ENCODE measurements at regions not wholly inside any gene's neighbourhood (a gene's known extent, or its start where the extent isn't known, plus 50 kb on each side); places are given as distances from the start of the nearest gene placed in this dataset.

- in situ Hi-C loops (cut with MboI; ENCODE audit: low pct_unique_long_range_greater_than_20kb in 2 of 9, low sequenced_read_pairs in 9 of 9, unreplicated experiment in 9 of 9), result no loop called here
- WGBS, 10 experiments, result 0 to 100% (median 87%) methylated on average over 1 to 6 of the region's 6 CpGs; no CpG with 5 or more reads in 3 of the 10 experiments
- Histone ChIP-seq H3K27ac (no peak overlapping the region), H3K4me1 (replicated peaks in 1 of 2) (peaks cover 5% of the 10 kb centered on the region in 2 donors), H3K4me3 (no peak overlapping the region)
- no peak for ATAC-seq (replicated peaks in 6 of 8)
Measured at GRCh38 chr7:35487402-35487801, 207.5 kb downstream of the HERPUD2 start.

DNA sequence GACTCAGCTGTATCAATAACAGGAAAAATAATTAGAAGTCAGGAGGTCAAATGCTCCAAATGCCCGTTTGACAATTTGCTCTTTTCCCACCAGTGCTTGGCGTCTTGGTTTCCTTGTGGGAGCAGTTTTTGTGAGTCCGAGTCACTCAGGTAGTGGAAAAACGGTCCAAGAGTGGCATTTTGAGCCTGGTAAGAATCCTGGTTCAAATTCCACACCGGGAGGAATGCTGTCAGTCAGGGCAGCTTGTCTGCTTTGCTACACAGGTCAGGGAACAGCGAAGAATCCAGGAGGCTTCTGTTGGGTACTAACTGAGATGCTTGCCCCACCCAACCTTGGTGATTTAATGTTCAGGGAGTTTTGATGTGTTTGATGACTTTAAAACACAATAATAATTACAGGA is 209.5 kb downstream of the HERPUD2 start:
- no peak overlapping the region for H3K4me3 ChIP-seq
- in situ Hi-C loops (cut with MboI; ENCODE audit: low pct_unique_long_range_greater_than_20kb in 2 of 9, low sequenced_read_pairs in 9 of 9, unreplicated experiment in 9 of 9), result no loop called here
- no peak overlapping the region for H3K27ac ChIP-seq
- no peak for ATAC-seq (replicated peaks in 6 of 8)
- WGBS, 10 experiments, result 7 to 78% (median 53%) methylated on average over 1 to 6 of the region's 6 CpGs; no CpG with 5 or more reads in 2 of the 10 experiments
- H3K4me1 ChIP-seq (replicated peaks in 1 of 2), result peaks cover 9 to 14% of the 10 kb centered on the region in 2 donors

- Histone ChIP-seq H3K4me1 (replicated peaks in 1 of 2) (peaks cover 9 to 14% of the 10 kb centered on the region in 2 donors), H3K27ac (no peak overlapping the region), H3K4me3 (no peak overlapping the region)
- WGBS, 10 experiments, result 36 to 100% (median 100%) methylated on average over 1 to 2 of the region's 2 CpGs; no CpG with 5 or more reads in 2 of the 10 experiments
- no peak for ATAC-seq (replicated peaks in 6 of 8)
- in situ Hi-C loops (cut with MboI; ENCODE audit: low pct_unique_long_range_greater_than_20kb in 2 of 9, low sequenced_read_pairs in 9 of 9, unreplicated experiment in 9 of 9), result no loop called here
Measured at GRCh38 chr7:35483568-35483967, 211.4 kb downstream of the HERPUD2 start.

DNA sequence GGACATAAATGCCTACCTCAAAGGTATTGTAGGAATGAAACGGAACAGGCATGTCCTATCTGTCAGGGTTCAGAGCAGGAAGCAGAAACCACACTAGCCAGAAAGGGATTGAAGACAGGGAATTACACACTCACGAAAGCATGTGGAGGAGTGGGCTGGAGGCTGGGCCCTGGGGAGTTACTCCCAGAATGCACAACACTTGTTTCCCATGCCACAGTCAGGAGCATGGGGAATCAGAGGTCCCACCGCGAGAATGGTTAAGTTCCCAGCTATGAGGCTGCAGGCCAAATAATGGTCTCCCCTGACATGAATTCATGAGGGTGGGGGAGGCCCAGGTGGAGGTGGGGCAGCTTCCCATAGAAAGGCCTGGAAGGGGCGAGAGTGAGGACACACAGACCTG is 212.7 kb downstream of the HERPUD2 start:
- H3K4me1 ChIP-seq (replicated peaks in 1 of 2), result peaks cover 9 to 14% of the 10 kb centered on the region in 2 donors
- 7 to 96% (median 79%) methylated on average over 1 to 4 of the region's 5 CpGs; no CpG with 5 or more reads in 4 of the 10 experiments for WGBS, 10 experiments
- in situ Hi-C loops (cut with MboI; ENCODE audit: low pct_unique_long_range_greater_than_20kb in 2 of 9, low sequenced_read_pairs in 9 of 9, unreplicated experiment in 9 of 9), result no loop called here
- no peak overlapping the region for H3K27ac ChIP-seq
- H3K4me3 ChIP-seq, result no peak overlapping the region
- no peak for ATAC-seq (replicated peaks in 6 of 8)

- WGBS, 10 experiments, result 0 to 17% (median 10%) methylated on average over 1 to 3 of the region's 3 CpGs; no CpG with 5 or more reads in 3 of the 10 experiments
- peaks cover 9 to 14% of the 10 kb centered on the region in 2 donors for H3K4me1 ChIP-seq (replicated peaks in 1 of 2)
- in situ Hi-C loops (cut with MboI; ENCODE audit: low pct_unique_long_range_greater_than_20kb in 2 of 9, low sequenced_read_pairs in 9 of 9, unreplicated experiment in 9 of 9), result no loop called here
Measured at GRCh38 chr7:35480806-35481205, 214.1 kb downstream of the HERPUD2 start.

DNA sequence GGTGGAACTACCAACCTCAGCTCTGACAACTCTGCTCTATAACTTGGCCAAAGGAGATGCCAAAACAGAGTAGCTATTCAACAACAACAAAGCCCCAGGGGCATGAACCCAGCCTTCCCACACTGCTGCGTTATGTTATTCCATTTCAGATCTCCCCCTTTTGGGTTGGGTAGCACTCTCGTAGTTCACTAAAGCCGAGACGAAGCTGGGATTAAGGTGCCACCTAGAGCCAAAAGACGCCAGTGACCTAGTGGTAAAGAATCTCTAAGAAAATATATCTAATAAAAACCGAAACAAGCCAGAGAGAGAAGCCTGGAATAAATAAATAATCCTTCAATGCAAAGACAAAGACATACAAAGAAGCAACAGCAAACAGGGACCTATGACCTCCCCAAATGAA is 217.3 kb downstream of the HERPUD2 start:
- in situ Hi-C loops (cut with MboI; ENCODE audit: low pct_unique_long_range_greater_than_20kb in 2 of 9, low sequenced_read_pairs in 9 of 9, unreplicated experiment in 9 of 9), result no loop called here
- no peak overlapping the region for H3K4me3 ChIP-seq
- WGBS, 10 experiments, result 0 to 100% (median 72%) methylated on average over 1 to 6 of the region's 6 CpGs
- no peak for ATAC-seq (replicated peaks in 6 of 8)
- peaks cover 4 to 9% of the 10 kb centered on the region in 2 donors for H3K4me1 ChIP-seq (replicated peaks in 1 of 2)
- no peak overlapping the region for H3K27ac ChIP-seq

More at GRCh38 chr7:35480806-35481205, 214.1 kb downstream of the HERPUD2 start:
- no peak overlapping the region for H3K27ac ChIP-seq
- peak in 5 of 8 experiments; percentile 75 to 92 (median 89) for ATAC-seq (replicated peaks in 6 of 8)
- H3K4me3 ChIP-seq, result no peak overlapping the region

DNA sequence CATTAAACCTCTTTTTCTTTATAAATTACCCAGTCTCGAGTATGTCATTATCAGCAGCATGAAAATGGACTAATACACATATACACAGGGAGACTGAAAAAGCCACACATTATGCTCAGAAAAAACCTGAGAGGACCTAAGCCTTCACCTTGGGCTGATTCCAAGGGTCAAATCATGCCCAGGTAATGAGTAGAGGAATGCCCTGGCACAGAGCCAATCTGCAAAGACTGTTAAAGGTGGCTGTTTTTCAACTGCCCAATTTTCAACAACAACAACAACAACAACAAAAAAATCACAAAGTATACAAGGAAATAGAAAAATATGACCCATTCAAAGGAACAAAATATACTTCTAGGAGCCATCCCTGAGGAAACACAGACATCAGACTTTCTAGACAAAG is 220.2 kb upstream of the TBX20 start:
- ATAC-seq (replicated peaks in 6 of 8), result no peak
- WGBS, 10 experiments, result 13 to 100% (median 100%) methylated on average over 1 of the region's 1 CpG; no CpG with 5 or more reads in 5 of the 10 experiments
- Histone ChIP-seq H3K27ac (no peak overlapping the region), H3K4me3 (no peak overlapping the region), H3K4me1 (replicated peaks in 1 of 2) (no peaks in the 10 kb centered on the region)
- in situ Hi-C loops (cut with MboI; ENCODE audit: low pct_unique_long_range_greater_than_20kb in 2 of 9, low sequenced_read_pairs in 9 of 9, unreplicated experiment in 9 of 9), result no loop called here

DNA sequence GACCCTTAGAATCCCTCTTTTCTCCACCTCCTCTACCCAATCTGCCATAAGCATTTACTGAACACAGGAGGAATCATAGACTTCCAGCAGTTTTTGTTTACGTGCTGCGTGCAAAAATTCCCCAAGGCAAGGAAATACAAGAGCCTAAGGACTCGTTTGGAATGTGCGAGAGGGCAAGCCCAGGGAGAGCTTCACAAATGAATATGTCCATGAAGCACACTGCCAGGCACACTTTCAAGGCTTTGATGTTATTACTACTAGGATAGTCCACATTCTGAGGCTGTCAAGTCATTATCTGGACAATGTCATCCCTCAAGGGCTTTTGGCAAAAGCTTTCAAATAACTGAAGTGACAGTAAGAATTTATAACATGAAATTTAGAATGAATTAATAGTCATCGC is 214.7 kb upstream of the TBX20 start:
- Histone ChIP-seq H3K4me1 (replicated peaks in 1 of 2) (no peaks in the 10 kb centered on the region), H3K4me3 (no peak overlapping the region), H3K27ac (no peak overlapping the region)
- WGBS, 10 experiments, result 15 to 100% (median 68%) methylated on average over 1 to 5 of the region's 5 CpGs
- no peak for ATAC-seq (replicated peaks in 6 of 8)
- in situ Hi-C loops (cut with MboI; ENCODE audit: low pct_unique_long_range_greater_than_20kb in 2 of 9, low sequenced_read_pairs in 9 of 9, unreplicated experiment in 9 of 9), result no loop called here

DNA sequence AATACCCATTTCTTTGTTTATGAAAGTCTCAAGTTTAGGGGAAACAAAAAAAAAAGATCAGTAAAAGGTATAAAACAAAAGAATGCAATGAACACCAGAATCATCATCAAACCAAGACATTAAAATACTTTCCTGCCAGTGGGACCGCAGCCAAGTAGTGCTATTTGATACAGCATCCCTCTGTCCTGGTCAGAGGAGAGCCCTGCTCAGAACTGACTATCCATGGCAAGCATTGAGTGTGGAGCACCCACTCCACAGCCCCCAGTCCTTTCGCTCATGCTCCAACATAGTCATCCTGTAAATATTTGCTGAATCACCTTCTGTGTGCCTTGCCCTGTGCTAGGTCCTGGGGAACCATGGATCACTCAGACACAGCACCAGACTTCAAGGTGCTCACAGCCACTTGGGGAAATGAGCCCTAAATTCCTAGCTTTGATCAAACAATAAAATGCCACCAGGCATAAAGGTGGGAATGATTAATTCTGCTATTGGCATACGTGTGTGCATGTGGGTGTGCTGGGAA is 213.6 kb upstream of the TBX20 start:
- WGBS, 10 experiments, result 15 to 90% (median 33%) methylated on average over 1 to 2 of the region's 3 CpGs; no CpG with 5 or more reads in 5 of the 10 experiments
- Histone ChIP-seq H3K4me1 (replicated peaks in 1 of 2) (no peaks in the 10 kb centered on the region), H3K27ac (no peak overlapping the region), H3K4me3 (no peak overlapping the region)
- in situ Hi-C loops (cut with MboI; ENCODE audit: low pct_unique_long_range_greater_than_20kb in 2 of 9, low sequenced_read_pairs in 9 of 9, unreplicated experiment in 9 of 9), result no loop called here
- ATAC-seq (replicated peaks in 6 of 8), result no peak

GRCh38 chr7:35465791-35466336 is 212.0 kb upstream of the TBX20 start:
- in situ Hi-C loops (cut with MboI; ENCODE audit: low pct_unique_long_range_greater_than_20kb in 2 of 9, low sequenced_read_pairs in 9 of 9, unreplicated experiment in 9 of 9), result no loop called here
- peak in 2 of 8 experiments; percentile 28 to 39 for ATAC-seq (replicated peaks in 6 of 8)
- 47 to 93% (median 78%) methylated on average over 2 to 9 of the region's 18 CpGs; no CpG with 5 or more reads in 3 of the 10 experiments for WGBS, 10 experiments
- H3K4me3 ChIP-seq, result no peak overlapping the region
- no peak overlapping the region for H3K27ac ChIP-seq
- no peaks in the 10 kb centered on the region for H3K4me1 ChIP-seq (replicated peaks in 1 of 2)

DNA sequence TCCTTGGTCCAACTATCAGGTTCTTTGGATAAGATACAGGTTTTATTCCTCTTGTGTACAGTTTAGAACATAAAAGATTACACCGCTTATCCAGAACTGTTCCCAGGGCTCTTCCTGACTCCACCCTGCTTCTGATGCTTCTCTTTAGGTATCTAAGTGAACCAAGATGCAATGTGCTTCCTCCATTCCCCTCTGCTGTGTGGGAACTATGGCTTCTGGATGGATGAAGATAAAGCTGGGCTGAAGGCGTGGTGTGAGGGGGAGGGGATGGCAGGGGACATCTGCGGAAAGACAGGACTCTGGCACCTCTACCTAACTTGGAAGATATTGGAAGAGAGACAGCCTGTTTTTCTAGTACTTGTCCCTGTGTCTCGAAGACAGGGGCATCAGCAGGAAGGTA is 209.9 kb upstream of the TBX20 start:
- no peak overlapping the region for H3K27ac ChIP-seq
- in situ Hi-C loops (cut with MboI; ENCODE audit: low pct_unique_long_range_greater_than_20kb in 2 of 9, low sequenced_read_pairs in 9 of 9, unreplicated experiment in 9 of 9), result no loop called here
- no peaks in the 10 kb centered on the region for H3K4me1 ChIP-seq (replicated peaks in 1 of 2)
- no peak for ATAC-seq (replicated peaks in 6 of 8)
- 8 to 100% (median 65%) methylated on average over 1 to 4 of the region's 4 CpGs; no CpG with 5 or more reads in 3 of the 10 experiments for WGBS, 10 experiments
- H3K4me3 ChIP-seq, result no peak overlapping the region

GRCh38 chr7:35463176-35463700 is 209.3 kb upstream of the TBX20 start:
- WGBS, 10 experiments, result 0 to 100% (median 93%) methylated on average over 1 to 3 of the region's 3 CpGs
- Histone ChIP-seq H3K27ac (no peak overlapping the region), H3K4me3 (no peak overlapping the region), H3K4me1 (replicated peaks in 1 of 2) (no peaks in the 10 kb centered on the region)
- ATAC-seq (replicated peaks in 6 of 8), result no peak
- in situ Hi-C loops (cut with MboI; ENCODE audit: low pct_unique_long_range_greater_than_20kb in 2 of 9, low sequenced_read_pairs in 9 of 9, unreplicated experiment in 9 of 9), result no loop called here

DNA sequence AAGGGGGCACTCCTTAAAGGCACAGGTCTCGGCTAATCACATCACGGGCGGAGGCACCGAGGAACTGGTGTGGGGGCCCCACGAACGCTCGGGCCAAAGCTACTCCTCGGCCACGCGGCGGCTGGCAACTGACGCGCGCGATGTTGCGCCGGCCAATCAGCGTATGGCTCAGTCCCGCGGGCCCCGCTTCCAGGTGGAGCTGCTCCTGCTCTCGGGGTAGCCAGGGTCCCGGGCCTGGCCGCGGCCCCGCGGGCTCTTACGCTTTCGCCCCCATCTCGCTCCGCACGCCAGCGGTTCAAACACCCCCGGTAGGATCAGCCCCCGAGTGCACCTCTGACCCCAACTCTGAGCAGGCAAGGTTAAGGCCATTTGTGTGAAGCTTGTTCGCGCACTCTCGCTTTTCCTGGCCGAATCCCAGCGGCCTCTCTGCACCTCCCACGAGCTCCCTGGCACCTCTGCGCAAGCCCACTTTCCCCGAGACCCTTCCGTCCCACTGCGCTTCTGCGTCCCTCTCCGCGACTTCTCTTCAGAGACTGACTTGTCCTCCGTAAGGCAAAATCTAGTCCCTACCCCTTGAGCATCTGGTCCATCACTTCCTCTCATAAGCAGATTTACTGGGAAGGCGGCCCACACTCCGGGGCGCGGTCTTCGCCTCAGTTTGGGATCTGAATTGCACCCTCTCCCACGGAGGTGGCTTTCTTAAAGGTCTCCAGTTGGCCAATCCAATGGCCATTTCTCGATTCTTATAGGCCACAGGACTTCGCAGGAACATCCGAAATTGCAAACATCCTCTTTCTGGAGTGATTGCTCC is 200.9 kb upstream of the TBX20 start:
- no peaks in the 10 kb centered on the region for H3K4me1 ChIP-seq (replicated peaks in 1 of 2)
- WGBS, 10 experiments, result 5 to 87% (median 74%) methylated on average over 1 to 40 of the region's 58 CpGs; no CpG with 5 or more reads in 3 of the 10 experiments
- peak in 1 of 8 experiments; percentile 32 for ATAC-seq (replicated peaks in 6 of 8)
- H3K27ac ChIP-seq, result no peak overlapping the region
- in situ Hi-C loops (cut with MboI; ENCODE audit: low pct_unique_long_range_greater_than_20kb in 2 of 9, low sequenced_read_pairs in 9 of 9, unreplicated experiment in 9 of 9), result no loop called here
- no peak overlapping the region for H3K4me3 ChIP-seq
